Renal cortical epithelial cell (primary cell): ENCODE measurements at regions not wholly inside any gene's neighbourhood (a gene's known extent, or its start where the extent isn't known, plus 50 kb on each side); places are given as distances from the start of the nearest gene placed in this dataset.
"Not testable (repeated sequence)": the region's sequence is repeated elsewhere in the genome, so short reads cannot be mapped to it uniquely, and the experiment has no call there.

Experiments
- DNase-seq: peaks from one replicate; pipeline ENCODE4 v3.0.0-alpha.2; 2011; ENCODE audit warnings: low read depth

DNA sequence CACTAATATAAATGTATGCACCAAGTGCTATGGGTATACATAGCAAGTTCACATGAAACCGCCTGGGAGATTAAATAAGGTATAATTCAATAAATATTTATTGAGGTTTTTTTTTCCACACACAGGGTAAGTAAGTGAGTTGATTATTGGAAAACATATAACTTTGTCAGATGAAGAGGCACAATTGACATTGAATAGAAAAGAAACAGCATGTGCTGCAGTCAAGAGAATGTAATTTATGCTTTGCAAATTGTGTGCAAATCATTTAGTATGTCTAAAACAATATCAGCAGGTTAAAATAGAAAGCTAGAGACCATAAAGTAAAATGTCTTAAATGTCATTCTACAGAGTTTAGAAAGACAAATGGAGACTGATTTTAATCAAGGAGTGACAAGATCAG lies 560.0 kb downstream of the AMY1C start:
- DNase-seq = no peak

GRCh38 chr1:104315823-104316222 lies 566.1 kb downstream of the AMY1C start:
- DNase-seq = no peak

DNA sequence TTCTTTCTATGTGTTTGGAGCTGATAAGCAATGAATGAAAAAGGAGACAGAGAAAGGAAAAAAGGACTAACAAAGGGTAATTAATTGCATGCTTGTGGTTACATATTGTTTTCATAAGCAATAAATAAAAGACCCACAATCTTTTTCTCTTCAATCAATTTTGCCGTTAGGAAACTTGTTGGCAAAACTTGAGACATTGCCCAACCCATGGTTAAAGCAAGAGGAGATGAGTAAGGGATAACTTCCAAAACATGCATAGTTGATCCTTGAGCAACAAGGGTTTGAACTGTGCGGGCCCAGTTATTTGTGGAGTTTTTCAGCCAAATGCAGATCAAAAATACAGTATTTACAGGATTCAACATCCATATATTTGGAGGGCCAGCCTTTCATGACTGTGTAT lies 572.4 kb downstream of the AMY1C start:
- DNase-seq = no peak

DNA sequence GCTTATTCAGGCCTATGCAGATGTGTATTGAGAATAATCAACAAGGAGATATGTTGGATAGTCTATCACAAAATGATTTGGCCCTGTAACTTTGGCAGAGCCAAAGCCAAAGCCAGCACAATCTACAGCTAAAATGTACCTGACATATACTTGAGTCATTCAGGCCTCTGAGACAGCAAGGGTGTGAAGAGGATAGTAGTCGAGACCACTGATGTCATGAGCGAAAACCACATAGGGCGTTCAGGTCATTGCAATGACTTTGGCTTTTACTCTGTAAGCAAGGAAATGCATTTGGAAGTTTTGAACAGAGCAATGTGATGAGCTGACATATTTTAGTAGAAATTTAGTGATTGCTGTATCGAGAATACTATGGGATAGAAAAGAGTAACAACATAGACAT lies 579.6 kb downstream of the AMY1C start:
- no peak for DNase-seq

DNA sequence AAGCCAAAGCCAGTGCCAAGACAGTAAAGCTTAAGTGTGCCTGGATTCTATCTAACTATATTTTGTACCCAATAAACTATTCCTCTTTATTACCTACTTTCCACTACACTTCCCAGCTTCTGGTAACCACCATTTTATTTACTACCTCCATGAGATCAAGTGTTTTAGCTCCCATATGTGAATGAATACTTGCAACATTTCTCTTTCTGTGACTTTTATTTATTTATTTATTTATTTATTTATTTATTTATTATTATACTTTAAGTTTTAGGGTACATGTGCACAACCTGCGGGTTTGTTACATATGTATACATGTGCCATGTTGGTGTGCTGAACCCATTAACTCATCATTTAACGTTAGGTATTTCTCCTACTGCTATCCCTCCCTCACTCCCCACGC lies 582.1 kb downstream of the AMY1C start:
- no peak for DNase-seq

DNA sequence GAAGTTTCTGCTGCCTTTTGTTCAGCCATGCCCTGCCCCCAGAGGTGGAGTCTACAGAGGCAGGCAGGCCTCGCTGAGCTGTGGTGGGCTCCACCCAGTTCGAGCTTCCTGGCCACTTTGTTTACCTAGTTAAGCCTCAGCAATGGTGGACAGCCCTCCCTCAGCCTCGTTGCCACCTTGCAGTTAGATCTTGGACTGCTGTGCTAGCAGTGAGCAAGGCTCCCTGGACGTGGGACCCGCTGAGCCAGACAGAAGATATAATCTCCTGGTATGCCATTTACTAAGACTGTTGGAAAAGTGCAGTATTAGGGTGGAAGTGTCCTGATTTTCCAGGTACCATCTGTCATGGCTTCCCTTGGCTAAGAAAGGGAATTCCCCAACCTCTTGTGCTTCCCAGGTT lies 588.2 kb downstream of the AMY1C start:
- DNase-seq = not testable (repeated sequence)

- no peak for DNase-seq
Observed at GRCh38 chr1:104341944-104342343, 592.2 kb downstream of the AMY1C start.

DNA sequence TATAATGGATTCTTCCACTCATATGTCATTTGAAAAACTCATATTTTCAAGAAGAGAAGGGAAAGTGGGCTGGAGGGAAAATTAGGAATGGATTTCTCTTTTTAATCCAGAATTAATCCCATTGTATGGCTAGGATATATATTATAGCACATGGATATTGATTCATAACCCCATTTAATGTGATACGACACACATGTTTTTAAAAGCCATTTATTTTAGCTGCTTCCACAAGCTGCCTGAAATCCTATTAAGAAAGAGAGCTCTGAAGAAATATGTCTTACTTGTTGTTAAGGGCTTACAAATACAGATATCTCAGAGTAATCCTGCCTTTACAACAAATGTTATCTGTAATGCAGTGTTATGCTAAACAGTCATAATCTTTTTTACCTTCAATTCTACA lies 598.6 kb downstream of the AMY1C start:
- DNase-seq = no peak

GRCh38 chr1:104353580-104353979 lies 603.9 kb downstream of the AMY1C start:
- DNase-seq = no peak

DNA sequence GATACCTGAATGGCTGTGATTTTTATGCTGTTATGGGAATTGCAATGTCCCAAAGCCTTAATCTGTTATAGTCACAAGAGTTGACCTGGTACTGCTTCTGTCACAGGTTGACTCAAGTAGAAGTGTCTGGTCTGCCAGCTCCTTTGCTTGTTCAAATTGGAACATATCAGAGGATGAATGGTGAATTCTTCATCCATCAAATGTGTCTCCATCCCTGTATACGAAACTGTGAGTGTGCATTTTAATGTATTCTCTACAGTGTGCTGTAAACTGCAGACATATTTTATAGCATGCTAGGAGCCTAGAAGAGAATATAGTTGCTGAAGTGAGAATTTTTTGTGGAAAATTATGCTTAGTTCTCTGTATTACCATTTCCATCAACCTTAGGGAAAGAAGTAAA lies 608.4 kb downstream of the AMY1C start:
- no peak for DNase-seq

- DNase-seq = no peak
Observed at GRCh38 chr1:104358621-104359020, 608.9 kb downstream of the AMY1C start.

GRCh38 chr1:104378414-104378813 lies 628.7 kb downstream of the AMY1C start:
- no peak for DNase-seq

- DNase-seq = no peak
Observed at GRCh38 chr1:104380003-104380402, 630.3 kb downstream of the AMY1C start.

GRCh38 chr1:104387716-104388508 lies 638.2 kb downstream of the AMY1C start:
- no peak for DNase-seq

- DNase-seq = no peak
Observed at GRCh38 chr1:104392552-104392951, 642.9 kb downstream of the AMY1C start.

- no peak for DNase-seq
Observed at GRCh38 chr1:104402178-104402577, 652.5 kb downstream of the AMY1C start.

DNA sequence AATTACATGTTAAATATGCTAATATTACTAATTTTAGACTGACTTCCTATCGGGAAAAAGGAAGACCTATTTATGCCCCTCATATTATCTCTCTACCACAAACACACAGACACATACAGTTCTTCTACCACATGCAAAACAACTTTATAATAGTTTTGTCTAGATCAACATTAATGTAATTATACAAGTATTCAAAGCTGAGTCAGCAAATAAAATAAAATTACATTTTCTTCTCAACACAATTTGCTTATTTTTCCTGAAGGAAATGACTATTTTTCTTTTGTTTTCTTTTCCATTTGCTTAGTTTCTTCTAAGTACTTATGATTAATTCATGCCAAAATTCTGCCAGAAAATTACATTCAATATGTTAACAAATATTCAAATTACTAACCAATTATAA lies 654.2 kb downstream of the AMY1C start:
- no peak for DNase-seq

GRCh38 chr1:104406728-104407127 lies 657.0 kb downstream of the AMY1C start:
- no peak for DNase-seq

DNA sequence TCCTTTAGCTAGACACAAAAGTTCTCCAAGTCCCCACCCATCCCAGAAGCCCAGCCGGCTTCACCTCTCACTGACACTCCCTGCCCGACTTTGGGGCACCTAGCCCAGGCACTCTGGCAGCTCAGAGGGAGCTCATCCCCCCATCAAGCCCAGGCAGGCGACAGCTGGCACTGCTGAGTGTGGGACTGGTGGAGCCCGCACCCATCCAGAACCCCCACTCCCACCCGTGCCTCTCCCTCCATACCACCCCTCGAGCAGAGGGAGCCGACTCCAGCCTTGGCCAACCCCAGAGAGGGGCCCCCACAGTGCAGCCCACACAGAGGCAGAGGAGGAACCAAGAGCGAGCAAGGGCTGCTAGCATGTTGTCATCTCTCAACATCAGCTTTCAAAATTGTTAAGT lies 658.6 kb downstream of the AMY1C start:
- no peak for DNase-seq

DNA sequence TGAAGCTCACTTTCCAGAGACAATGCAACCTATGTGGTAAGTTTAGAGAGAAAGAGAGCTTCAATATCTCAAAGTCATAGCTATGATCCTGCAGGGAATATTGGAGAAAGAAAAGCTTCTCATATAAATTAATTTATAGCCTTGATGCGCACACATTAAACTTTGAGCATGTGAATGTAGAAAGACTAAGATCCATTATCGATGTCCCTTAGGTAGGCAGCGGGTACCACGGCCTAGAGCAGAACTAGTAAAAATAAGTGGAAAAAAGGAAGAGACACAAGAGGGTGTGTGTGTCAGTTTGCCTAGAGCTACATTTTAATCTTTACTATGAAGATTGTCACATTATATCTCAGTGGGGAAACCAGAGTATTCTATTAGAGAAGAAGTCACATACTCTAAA lies 685.6 kb downstream of the AMY1C start:
- DNase-seq = no peak

DNA sequence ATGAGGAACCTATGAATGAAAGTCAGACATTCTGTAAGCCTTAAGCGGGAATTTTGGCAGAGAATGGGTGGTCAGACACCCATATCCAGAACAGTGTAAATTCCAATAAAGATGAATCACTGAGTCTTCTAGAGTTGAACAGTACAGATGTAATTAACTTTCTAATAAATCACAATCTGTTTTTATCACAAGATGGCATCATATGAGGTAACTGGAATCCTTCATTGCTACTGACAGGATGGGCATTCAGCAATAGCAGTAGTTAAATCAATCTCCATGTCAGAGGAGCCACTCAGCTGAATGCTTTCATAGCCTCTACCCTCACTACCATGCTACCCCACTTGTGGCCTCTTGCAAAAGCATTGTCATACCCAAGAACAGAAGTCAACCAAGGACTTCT lies 690.3 kb downstream of the AMY1C start:
- DNase-seq = no peak

DNA sequence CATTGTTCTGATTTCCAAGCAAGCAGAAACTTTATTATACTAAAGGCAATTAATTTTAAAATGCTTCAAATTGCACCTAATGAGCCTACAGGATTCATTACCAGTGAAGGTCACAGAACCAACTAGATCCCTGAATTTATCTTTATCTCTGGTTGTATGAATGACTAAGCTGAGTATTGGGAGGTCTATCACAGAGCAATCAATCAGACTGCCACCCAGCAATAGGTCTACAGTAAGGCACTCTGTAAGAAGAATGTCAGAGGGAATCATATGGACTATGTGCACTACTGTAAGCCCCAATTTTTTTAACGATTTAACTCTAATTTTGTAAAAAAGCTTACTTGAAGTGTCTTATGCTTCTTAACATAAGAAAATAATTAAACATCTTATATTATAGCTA lies 707.0 kb downstream of the AMY1C start:
- DNase-seq = no peak

- DNase-seq = no peak
Observed at GRCh38 chr1:104459886-104460285, 710.2 kb downstream of the AMY1C start.

- no peak for DNase-seq
Observed at GRCh38 chr1:104460880-104461279, 711.2 kb downstream of the AMY1C start.
